BLaER1 (cell line): ENCODE measurements at regions not wholly inside any gene's neighbourhood (a gene's known extent, or its start where the extent isn't known, plus 50 kb on each side); places are given as distances from the start of the nearest gene placed in this dataset.

Source experiments
- H3K27ac ChIP-seq: shearing (Covaris generic); formaldehyde crosslinking; 2 replicates; pipeline ENCODE4 v1.8.1; 2022
- H3K27me3 ChIP-seq: shearing (Covaris generic); formaldehyde crosslinking; 2 replicates; pipeline ENCODE4 v1.8.1; 2022
- H3K36me3 ChIP-seq: shearing (Covaris generic); formaldehyde crosslinking; 2 replicates; pipeline ENCODE4 v1.8.1; 2022
- H3K4me1 ChIP-seq: shearing (Covaris generic); formaldehyde crosslinking; 2 replicates; pipeline ENCODE4 v1.8.1; 2022
- H3K4me2 ChIP-seq: shearing (Covaris generic); formaldehyde crosslinking; 2 replicates; pipeline ENCODE4 v1.8.1; 2022
- H3K4me3 ChIP-seq: shearing (Covaris generic); formaldehyde crosslinking; 2 replicates; pipeline ENCODE4 v1.8.1; 2022
- H3K9ac ChIP-seq: shearing (Covaris generic); formaldehyde crosslinking; 2 replicates; pipeline ENCODE4 v1.8.1; 2022
- H3K9me3 ChIP-seq: shearing (Covaris generic); formaldehyde crosslinking; 2 replicates; pipeline ENCODE4 v1.8.1; 2022
- H4K20me1 ChIP-seq: shearing (Covaris generic); formaldehyde crosslinking; 2 replicates; pipeline ENCODE4 v1.8.1; 2022
- Cebpa-rat ChIP-seq: shearing (Covaris generic); IDR thresholded peaks from 2 replicates; pipeline ENCODE4 v1.8.1; 2022

GRCh38 chr13:90352763-90353162, 994.7 kb upstream of the MIR17HG start:
- H3K27me3 ChIP-seq = no peaks in the 10 kb centered on the region
- H3K4me1 ChIP-seq = no peaks in the 10 kb centered on the region
- no peaks in the 10 kb centered on the region for H3K36me3 ChIP-seq
- no peaks in the 10 kb centered on the region for H4K20me1 ChIP-seq
- no peak overlapping the region for H3K4me2 ChIP-seq
- no peak overlapping the region for H3K9ac ChIP-seq
- TF ChIP-seq Cebpa-rat = no peak
- H3K4me3 ChIP-seq = no peak overlapping the region
- no peak overlapping the region for H3K27ac ChIP-seq
- H3K9me3 ChIP-seq = peaks cover 15% of the 10 kb centered on the region

GRCh38 chr13:90355162-90355751, 992.2 kb upstream of the MIR17HG start:
- no peak overlapping the region for H3K4me3 ChIP-seq
- no peaks in the 10 kb centered on the region for H3K27me3 ChIP-seq
- no peak overlapping the region for H3K27ac ChIP-seq
- H3K36me3 ChIP-seq = no peaks in the 10 kb centered on the region
- no peaks in the 10 kb centered on the region for H3K9me3 ChIP-seq
- H3K9ac ChIP-seq = no peak overlapping the region
- no peaks in the 10 kb centered on the region for H4K20me1 ChIP-seq
- no peak overlapping the region for H3K4me2 ChIP-seq
- TF ChIP-seq Cebpa-rat = no peak
- no peaks in the 10 kb centered on the region for H3K4me1 ChIP-seq

- H4K20me1 ChIP-seq = no peaks in the 10 kb centered on the region
- H3K4me3 ChIP-seq = no peak overlapping the region
- no peak for TF ChIP-seq Cebpa-rat
- no peaks in the 10 kb centered on the region for H3K36me3 ChIP-seq
- no peak overlapping the region for H3K4me2 ChIP-seq
- H3K9me3 ChIP-seq = peaks cover 5% of the 10 kb centered on the region; the same call in 1 of the 2 replicates
- no peaks in the 10 kb centered on the region for H3K4me1 ChIP-seq
- no peak overlapping the region for H3K27ac ChIP-seq
- no peak overlapping the region for H3K9ac ChIP-seq
- no peaks in the 10 kb centered on the region for H3K27me3 ChIP-seq
Observed at GRCh38 chr13:90360785-90361184, 986.7 kb upstream of the MIR17HG start.

- no peaks in the 10 kb centered on the region for H4K20me1 ChIP-seq
- no peak for TF ChIP-seq Cebpa-rat
Observed at GRCh38 chr13:90362707-90363106, 984.8 kb upstream of the MIR17HG start.

GRCh38 chr13:90365130-90365529, 982.4 kb upstream of the MIR17HG start:
- Histone ChIP-seq H3K4me1 (no peaks in the 10 kb centered on the region), H3K27me3 (no peaks in the 10 kb centered on the region), H4K20me1 (no peaks in the 10 kb centered on the region), H3K36me3 (no peaks in the 10 kb centered on the region), H3K4me3 (no peak overlapping the region), H3K9me3 (peaks cover 5% of the 10 kb centered on the region; the same call in 1 of the 2 replicates), H3K27ac (no peak overlapping the region), H3K9ac (no peak overlapping the region), H3K4me2 (no peak overlapping the region)
- TF ChIP-seq Cebpa-rat = no peak

More at GRCh38 chr13:90362707-90363106, 984.8 kb upstream of the MIR17HG start:
- Histone ChIP-seq H3K4me2 (no peak overlapping the region), H3K4me1 (no peaks in the 10 kb centered on the region), H3K27ac (no peak overlapping the region), H3K9me3 (peaks cover 5% of the 10 kb centered on the region; the same call in 1 of the 2 replicates), H3K4me3 (no peak overlapping the region), H3K9ac (no peak overlapping the region), H3K36me3 (no peaks in the 10 kb centered on the region), H3K27me3 (no peaks in the 10 kb centered on the region)

GRCh38 chr13:90374168-90374567, 973.3 kb upstream of the MIR17HG start:
- Histone ChIP-seq H3K4me2 (no peak overlapping the region), H3K36me3 (no peaks in the 10 kb centered on the region), H3K27me3 (no peaks in the 10 kb centered on the region), H3K4me1 (no peaks in the 10 kb centered on the region), H3K27ac (no peak overlapping the region), H4K20me1 (no peaks in the 10 kb centered on the region), H3K9me3 (no peaks in the 10 kb centered on the region), H3K9ac (no peak overlapping the region), H3K4me3 (no peak overlapping the region)
- no peak for TF ChIP-seq Cebpa-rat

- Histone ChIP-seq H3K36me3 (no peaks in the 10 kb centered on the region), H3K4me1 (no peaks in the 10 kb centered on the region), H4K20me1 (no peaks in the 10 kb centered on the region), H3K4me3 (no peak overlapping the region), H3K9me3 (no peaks in the 10 kb centered on the region), H3K4me2 (no peak overlapping the region), H3K27ac (no peak overlapping the region), H3K27me3 (no peaks in the 10 kb centered on the region), H3K9ac (no peak overlapping the region)
- TF ChIP-seq Cebpa-rat = no peak
Observed at GRCh38 chr13:90375851-90376250, 971.6 kb upstream of the MIR17HG start.

GRCh38 chr13:90382425-90382824, 965.1 kb upstream of the MIR17HG start:
- H3K4me1 ChIP-seq = no peaks in the 10 kb centered on the region
- H3K9me3 ChIP-seq = no peaks in the 10 kb centered on the region
- no peak overlapping the region for H3K27ac ChIP-seq
- no peaks in the 10 kb centered on the region for H3K27me3 ChIP-seq
- H3K36me3 ChIP-seq = no peaks in the 10 kb centered on the region
- no peak overlapping the region for H3K4me2 ChIP-seq
- H4K20me1 ChIP-seq = no peaks in the 10 kb centered on the region
- H3K4me3 ChIP-seq = no peak overlapping the region
- no peak overlapping the region for H3K9ac ChIP-seq
- TF ChIP-seq Cebpa-rat = no peak

GRCh38 chr13:90385781-90386489, 961.6 kb upstream of the MIR17HG start:
- H3K4me3 ChIP-seq = no peak overlapping the region
- no peak overlapping the region for H3K9ac ChIP-seq
- no peaks in the 10 kb centered on the region for H3K4me1 ChIP-seq
- H3K36me3 ChIP-seq = no peaks in the 10 kb centered on the region
- H4K20me1 ChIP-seq = no peaks in the 10 kb centered on the region
- TF ChIP-seq Cebpa-rat = no peak
- no peaks in the 10 kb centered on the region for H3K27me3 ChIP-seq
- no peak overlapping the region for H3K4me2 ChIP-seq
- H3K9me3 ChIP-seq = no peaks in the 10 kb centered on the region
- no peak overlapping the region for H3K27ac ChIP-seq

- Histone ChIP-seq H3K27ac (no peak overlapping the region), H3K9ac (no peak overlapping the region), H4K20me1 (no peaks in the 10 kb centered on the region), H3K4me1 (no peaks in the 10 kb centered on the region), H3K27me3 (no peaks in the 10 kb centered on the region), H3K36me3 (no peaks in the 10 kb centered on the region), H3K9me3 (no peaks in the 10 kb centered on the region), H3K4me2 (no peak overlapping the region), H3K4me3 (no peak overlapping the region)
- no peak for TF ChIP-seq Cebpa-rat
Observed at GRCh38 chr13:90388887-90389452, 958.5 kb upstream of the MIR17HG start.
